Naive thymus-derived CD4-positive, alpha-beta T cell (primary cell): ENCODE measurements at regions not wholly inside any gene's neighbourhood (a gene's known extent, or its start where the extent isn't known, plus 50 kb on each side); places are given as distances from the start of the nearest gene placed in this dataset.

Experiments
- ATAC-seq: fragments of 150-1000 bp; cut with Tn5 transposase; 2 replicates; pipeline ENCODE4 v1.10.0; 2021; ENCODE audit warnings: mild to moderate bottlenecking, moderate library complexity
- CTCF ChIA-PET: fragments of 350-600 bp; sonication (Branson Sonifier 250); formaldehyde crosslinking; loops from one replicate; lab custom pipeline; 2021; ENCODE audit warnings: antibody characterized with exemption; lab: Charles Lee
- POLR2A ChIA-PET: fragments of 350-600 bp; sonication (Branson Sonifier 250); formaldehyde crosslinking; loops from one replicate; lab custom pipeline; 2021; ENCODE audit warnings: antibody characterized with exemption, inconsistent platforms; lab: Charles Lee
- DNase-seq, 9 donors: peaks; one replicate each; pipeline versions ENCODE4 v3.0.0 to v3.0.0-alpha.2; 2020 to 2022; ENCODE audit warnings: mixed read lengths in 1 of 9
- H3K27ac ChIP-seq: one replicate; pipeline ENCODE4 v1.7.0; 2013; ENCODE audit warnings: mild to moderate bottlenecking, low read depth, low read length, moderate library complexity
- H3K27me3 ChIP-seq, 2 donors: one replicate each; pipeline ENCODE4 v1.7.0; 2013; ENCODE audit warnings: low read length in 2 of 2, mild to moderate bottlenecking in 2 of 2, moderate library complexity in 2 of 2; ENCODE audit not compliant: control insufficient read depth in 2 of 2, insufficient read depth in 2 of 2
- H3K36me3 ChIP-seq, 3 experiments: 1 replicate in 2 of 3; 2 replicates in 1 of 3; pipeline ENCODE4 v1.7.0; 2013; ENCODE audit warnings: low read length in 3 of 3, mild to moderate bottlenecking in 3 of 3, moderate library complexity in 1 of 3; ENCODE audit not compliant: insufficient read depth in 3 of 3, control insufficient read depth in 2 of 3
- H3K4me1 ChIP-seq, 2 donors: one replicate each; pipeline ENCODE4 v1.7.0; 2013; ENCODE audit warnings: low read length in 2 of 2, mild to moderate bottlenecking in 2 of 2, moderate library complexity in 1 of 2; ENCODE audit not compliant: control insufficient read depth in 2 of 2, insufficient read depth in 2 of 2
- H3K4me3 ChIP-seq: 2 replicates; pipeline ENCODE4 v1.7.0; 2013; ENCODE audit warnings: mild to moderate bottlenecking, low read length
- H3K9me3 ChIP-seq, 3 experiments: 1 replicate in 2 of 3; 2 replicates in 1 of 3; pipeline ENCODE4 v1.7.0; 2013; ENCODE audit warnings: low read length in 3 of 3; ENCODE audit not compliant: control insufficient read depth in 2 of 3
- H3K27ac Mint-ChIP-seq, 9 donors: one replicate each; pipeline ENCODE4 v1.8.0; 2020 to 2022; ENCODE audit warnings: mixed read lengths in 9 of 9, mild to moderate bottlenecking in 8 of 9, moderate library complexity in 5 of 9, inconsistent platforms in 2 of 9
- H3K27me3 Mint-ChIP-seq, 5 donors: one replicate each; pipeline ENCODE4 v1.8.0; 2021 to 2022; ENCODE audit warnings: mixed read lengths in 5 of 5, mild to moderate bottlenecking in 1 of 5
- H3K36me3 Mint-ChIP-seq, 5 donors: one replicate each; pipeline ENCODE4 v1.8.0; 2020 to 2022; ENCODE audit warnings: mixed read lengths in 5 of 5, mild to moderate bottlenecking in 3 of 5, inconsistent platforms in 1 of 5
- H3K4me1 Mint-ChIP-seq, 7 donors: one replicate each; pipeline ENCODE4 v1.8.0; 2020 to 2022; ENCODE audit warnings: mixed read lengths in 7 of 7, mild to moderate bottlenecking in 3 of 7, inconsistent platforms in 1 of 7
- H3K4me3 Mint-ChIP-seq, 10 donors: one replicate each; pipeline ENCODE4 v1.8.0; 2020 to 2022; ENCODE audit warnings: mild to moderate bottlenecking in 10 of 10, mixed read lengths in 10 of 10, moderate library complexity in 6 of 10, inconsistent platforms in 2 of 10
- H3K9me3 Mint-ChIP-seq, 11 donors: one replicate each; pipeline ENCODE4 v1.8.0; 2020 to 2022; ENCODE audit warnings: mixed read lengths in 11 of 11, mild to moderate bottlenecking in 4 of 11, inconsistent platforms in 1 of 11, moderate library complexity in 1 of 11
- intact Hi-C, 2 donors: fragments of 100-400 bp; cut with micrococcal nuclease; formaldehyde crosslinking; loops; one replicate each; pipeline ENCODE4 v1.15.1; 2023

GRCh38 chr18:55699233-55699765 lies 111.3 kb upstream of the TCF4 start:
- no peaks in the 10 kb centered on the region for H3K27me3 ChIP-seq
- H3K9me3 ChIP-seq = no peaks in the 10 kb centered on the region
- H3K4me3 ChIP-seq = no peak overlapping the region
- Mint-ChIP-seq H3K27me3 (no peaks in the 10 kb centered on the region), H3K4me1 (no peaks in the 10 kb centered on the region), H3K9me3 (peaks cover 0 to 9% (median 3%) of the 10 kb centered on the region in 11 donors), H3K27ac (no peak overlapping the region), H3K36me3 (no peaks in the 10 kb centered on the region), H3K4me3 (no peak overlapping the region)
- POLR2A ChIA-PET = no interaction called here
- no peak for ATAC-seq
- no peaks in the 10 kb centered on the region for H3K4me1 ChIP-seq
- intact Hi-C loops = no loop called here
- CTCF ChIA-PET = no interaction called here
- no peak for DNase-seq
- no peak overlapping the region for H3K27ac ChIP-seq
- no peaks in the 10 kb centered on the region for H3K36me3 ChIP-seq

- Mint-ChIP-seq H3K36me3 (no peaks in the 10 kb centered on the region), H3K27me3 (no peaks in the 10 kb centered on the region), H3K27ac (no peak overlapping the region), H3K9me3 (peaks cover 0 to 4% (median under 1%) of the 10 kb centered on the region in 11 donors), H3K4me1 (no peaks in the 10 kb centered on the region), H3K4me3 (no peak overlapping the region)
- DNase-seq = no peak
- H3K4me3 ChIP-seq = no peak overlapping the region
- H3K9me3 ChIP-seq = no peaks in the 10 kb centered on the region
- H3K36me3 ChIP-seq = no peaks in the 10 kb centered on the region
- no peaks in the 10 kb centered on the region for H3K4me1 ChIP-seq
- ChIA-PET CTCF (no interaction called here), POLR2A (no interaction called here)
- H3K27ac ChIP-seq = no peak overlapping the region
- H3K27me3 ChIP-seq = no peaks in the 10 kb centered on the region
- ATAC-seq = no peak
- intact Hi-C loops = no loop called here
These were observed 108.8 kb upstream of the TCF4 start for GRCh38 chr18:55696811-55697210.

- ChIA-PET CTCF (no interaction called here), POLR2A (no interaction called here)
- Mint-ChIP-seq H3K4me1 (no peaks in the 10 kb centered on the region), H3K36me3 (no peaks in the 10 kb centered on the region), H3K9me3 (peaks cover 0 to 3% (median 0%) of the 10 kb centered on the region in 11 donors), H3K4me3 (no peak overlapping the region), H3K27me3 (no peaks in the 10 kb centered on the region), H3K27ac (no peak overlapping the region)
- H3K27ac ChIP-seq = no peak overlapping the region
- no peak overlapping the region for H3K4me3 ChIP-seq
- no peaks in the 10 kb centered on the region for H3K9me3 ChIP-seq
- no peak for ATAC-seq
- H3K36me3 ChIP-seq = no peaks in the 10 kb centered on the region
- no peaks in the 10 kb centered on the region for H3K4me1 ChIP-seq
- intact Hi-C loops = no loop called here
- DNase-seq = no peak
- H3K27me3 ChIP-seq = no peaks in the 10 kb centered on the region
These were observed 107.1 kb upstream of the TCF4 start for GRCh38 chr18:55695091-55695490.

- no peaks in the 10 kb centered on the region for H3K27me3 ChIP-seq
- intact Hi-C loops = no loop called here
- ATAC-seq (no peak), DNase-seq (no peak)
- no peaks in the 10 kb centered on the region for H3K27me3 Mint-ChIP-seq
- H3K36me3 ChIP-seq = no peaks in the 10 kb centered on the region
- no peaks in the 10 kb centered on the region for H3K36me3 Mint-ChIP-seq
- H3K4me1 ChIP-seq = no peaks in the 10 kb centered on the region
- H3K4me3 ChIP-seq = no peak overlapping the region
- ChIA-PET CTCF (no interaction called here), POLR2A (no interaction called here)
- H3K4me3 Mint-ChIP-seq = no peak overlapping the region
- H3K4me1 Mint-ChIP-seq = no peaks in the 10 kb centered on the region
- H3K27ac Mint-ChIP-seq = no peak overlapping the region
- H3K9me3 Mint-ChIP-seq = peaks cover 0 to 3% (median 0%) of the 10 kb centered on the region in 11 donors
- no peak overlapping the region for H3K27ac ChIP-seq
- H3K9me3 ChIP-seq = no peaks in the 10 kb centered on the region
These were observed 106.3 kb upstream of the TCF4 start for GRCh38 chr18:55694291-55694690.

GRCh38 chr18:55688030-55688429 lies 100.0 kb upstream of the TCF4 start:
- no peak overlapping the region for H3K27ac Mint-ChIP-seq
- no peaks in the 10 kb centered on the region for H3K4me1 Mint-ChIP-seq

GRCh38 chr18:55687106-55687505 lies 99.1 kb upstream of the TCF4 start:
- no peaks in the 10 kb centered on the region for H3K4me1 Mint-ChIP-seq
- no peak overlapping the region for H3K4me3 ChIP-seq
- POLR2A ChIA-PET = no interaction called here
- intact Hi-C loops = no loop called here
- no peak for DNase-seq
- H3K27ac ChIP-seq = no peak overlapping the region
- no peak for ATAC-seq
- H3K36me3 Mint-ChIP-seq = no peaks in the 10 kb centered on the region
- CTCF ChIA-PET = no interaction called here
- H3K9me3 Mint-ChIP-seq = peaks cover 0 to 6% (median 0%) of the 10 kb centered on the region in 11 donors
- H3K36me3 ChIP-seq = no peaks in the 10 kb centered on the region
- no peaks in the 10 kb centered on the region for H3K9me3 ChIP-seq
- no peak overlapping the region for H3K4me3 Mint-ChIP-seq
- H3K27me3 Mint-ChIP-seq = no peaks in the 10 kb centered on the region
- no peaks in the 10 kb centered on the region for H3K4me1 ChIP-seq
- no peaks in the 10 kb centered on the region for H3K27me3 ChIP-seq
- H3K27ac Mint-ChIP-seq = no peak overlapping the region

More at GRCh38 chr18:55688030-55688429, 100.0 kb upstream of the TCF4 start:
- no peak for ATAC-seq
- no peak overlapping the region for H3K4me3 ChIP-seq
- H3K27me3 ChIP-seq = no peaks in the 10 kb centered on the region
- POLR2A ChIA-PET = no interaction called here
- H3K9me3 ChIP-seq = no peaks in the 10 kb centered on the region
- H3K4me1 ChIP-seq = no peaks in the 10 kb centered on the region
- no peak overlapping the region for H3K4me3 Mint-ChIP-seq
- H3K27me3 Mint-ChIP-seq = no peaks in the 10 kb centered on the region
- H3K36me3 Mint-ChIP-seq = no peaks in the 10 kb centered on the region
- no peak for DNase-seq
- no peaks in the 10 kb centered on the region for H3K36me3 ChIP-seq
- H3K27ac ChIP-seq = no peak overlapping the region
- H3K9me3 Mint-ChIP-seq = peaks cover 0 to 6% (median 0%) of the 10 kb centered on the region in 11 donors
- intact Hi-C loops = no loop called here
- CTCF ChIA-PET = no interaction called here

- no peaks in the 10 kb centered on the region for H3K9me3 ChIP-seq
- ATAC-seq (no peak), DNase-seq (no peak)
- POLR2A ChIA-PET = no interaction called here
- Mint-ChIP-seq H3K9me3 (peaks cover 0 to 11% (median 0%) of the 10 kb centered on the region in 11 donors), H3K27me3 (peaks cover 0 to 4% (median 0%) of the 10 kb centered on the region in 5 donors), H3K36me3 (no peaks in the 10 kb centered on the region), H3K27ac (no peak overlapping the region), H3K4me1 (no peaks in the 10 kb centered on the region), H3K4me3 (no peak overlapping the region)
- H3K4me3 ChIP-seq = no peak overlapping the region
- H3K27me3 ChIP-seq = no peaks in the 10 kb centered on the region
- no peaks in the 10 kb centered on the region for H3K4me1 ChIP-seq
- no peak overlapping the region for H3K27ac ChIP-seq
- intact Hi-C loops = no loop called here
- CTCF ChIA-PET = no interaction called here
- no peaks in the 10 kb centered on the region for H3K36me3 ChIP-seq
These were observed 97.6 kb upstream of the TCF4 start for GRCh38 chr18:55685638-55686037.
